ENCODE measurements at regions not wholly inside any gene's neighbourhood (a gene's known extent, or its start where the extent isn't known, plus 50 kb on each side); places are given as distances from the start of the nearest gene placed in this dataset.

- TF ChIP-seq, protein P1, sequence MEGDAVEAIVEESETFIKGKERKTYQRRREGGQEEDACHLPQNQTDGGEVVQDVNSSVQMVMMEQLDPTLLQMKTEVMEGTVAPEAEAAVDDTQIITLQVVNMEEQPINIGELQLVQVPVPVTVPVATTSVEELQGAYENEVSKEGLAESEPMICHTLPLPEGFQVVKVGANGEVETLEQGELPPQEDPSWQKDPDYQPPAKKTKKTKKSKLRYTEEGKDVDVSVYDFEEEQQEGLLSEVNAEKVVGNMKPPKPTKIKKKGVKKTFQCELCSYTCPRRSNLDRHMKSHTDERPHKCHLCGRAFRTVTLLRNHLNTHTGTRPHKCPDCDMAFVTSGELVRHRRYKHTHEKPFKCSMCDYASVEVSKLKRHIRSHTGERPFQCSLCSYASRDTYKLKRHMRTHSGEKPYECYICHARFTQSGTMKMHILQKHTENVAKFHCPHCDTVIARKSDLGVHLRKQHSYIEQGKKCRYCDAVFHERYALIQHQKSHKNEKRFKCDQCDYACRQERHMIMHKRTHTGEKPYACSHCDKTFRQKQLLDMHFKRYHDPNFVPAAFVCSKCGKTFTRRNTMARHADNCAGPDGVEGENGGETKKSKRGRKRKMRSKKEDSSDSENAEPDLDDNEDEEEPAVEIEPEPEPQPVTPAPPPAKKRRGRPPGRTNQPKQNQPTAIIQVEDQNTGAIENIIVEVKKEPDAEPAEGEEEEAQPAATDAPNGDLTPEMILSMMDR (IDR thresholded peaks at IDR 0.05; ENCODE audit: poor library complexity) = no peak
- no peak for TF ChIP-seq EZH2phosphoT487 (IDR thresholded peaks at IDR 0.05; ENCODE audit: low read depth, severe bottlenecking, unreplicated experiment)
- no peak for TF ChIP-seq EZH2 (IDR thresholded peaks at IDR 0.05; ENCODE audit: borderline replicate concordance)
Observed at GRCh38 chr4:43356786-43357185, 464.3 kb downstream of the GRXCR1 start.
